OCI-LY7 (cell line): ENCODE measurements at regions not wholly inside any gene's neighbourhood (a gene's known extent, or its start where the extent isn't known, plus 50 kb on each side); places are given as distances from the start of the nearest gene placed in this dataset.

Experiments
- BruUV-seq: library from RNA; stranded (reverse); fragments of 400-500 nt; replicated peaks from 2 replicates; lab custom pipeline; 2021; lab: Mats Ljungman, UMichigan
- CTCF ChIA-PET: fragments of 300-600 bp; sonication (Branson Sonifier 250); formaldehyde crosslinking; loops from one replicate; lab custom pipeline; 2022; ENCODE audit warnings: antibody characterized with exemption; ENCODE audit not compliant: unreplicated experiment; lab: Charles Lee
- POLR2A ChIA-PET: fragments of 300-600 bp; sonication (Branson Sonifier 250); formaldehyde crosslinking; loops from one replicate; lab custom pipeline; 2022; ENCODE audit warnings: antibody characterized with exemption; lab: Charles Lee
- DNase-seq: peaks from one replicate; pipeline ENCODE4 v3.0.0-alpha.2; 2015; ENCODE audit warnings: low spot score
- H2AFZ ChIP-seq: fragments of 200-600 bp; sonication (generic), shearing (Covaris generic); 2 replicates; pipeline ENCODE4 v1.6.1; 2014; ENCODE audit warnings: mild to moderate bottlenecking, antibody characterized with exemption, low read length, moderate library complexity
- H3K27ac ChIP-seq: fragments of 200-600 bp; sonication (generic); 2 replicates; pipeline ENCODE4 v1.5.1; 2014; ENCODE audit warnings: mixed run types, low read depth, mild to moderate bottlenecking, moderate library complexity, low read length, inconsistent platforms; ENCODE audit not compliant: poor library complexity, severe bottlenecking
- H3K36me3 ChIP-seq: fragments of 200-600 bp; sonication (generic); 2 replicates; pipeline ENCODE4 v1.6.1; 2014; ENCODE audit warnings: mild to moderate bottlenecking, antibody characterized with exemption, low read length, moderate library complexity, mixed read lengths; ENCODE audit not compliant: insufficient read depth
- H3K4me1 ChIP-seq: fragments of 200-600 bp; sonication (generic); 2 replicates; pipeline ENCODE4 v1.5.1; 2014; ENCODE audit warnings: mild to moderate bottlenecking, low read length; ENCODE audit not compliant: insufficient read depth, poor library complexity, severe bottlenecking
- H3K4me2 ChIP-seq: fragments of 200-600 bp; sonication (generic); 2 replicates; pipeline ENCODE4 v1.6.1; 2014; ENCODE audit warnings: mild to moderate bottlenecking, low read length
- H3K4me3 ChIP-seq: fragments of 200-600 bp; sonication (generic); 2 replicates; pipeline ENCODE4 v1.5.1; 2014; ENCODE audit warnings: mild to moderate bottlenecking, low read depth, low read length; ENCODE audit not compliant: poor library complexity, severe bottlenecking
- H3K79me2 ChIP-seq: fragments of 200-600 bp; sonication (generic); 2 replicates; pipeline ENCODE4 v1.6.1; 2016; ENCODE audit warnings: low read depth, mild to moderate bottlenecking, low read length, moderate library complexity, mixed read lengths; ENCODE audit not compliant: insufficient read depth
- H3K9me2 ChIP-seq: fragments of 200-600 bp; sonication (generic); 2 replicates; pipeline ENCODE4 v1.6.1; 2016; ENCODE audit warnings: mild to moderate bottlenecking, low read length, mixed read lengths; ENCODE audit not compliant: insufficient read depth
- H3K9me3 ChIP-seq: fragments of 200-600 bp; sonication (generic); 2 replicates; pipeline ENCODE4 v1.6.1; 2014; ENCODE audit warnings: mild to moderate bottlenecking, mixed run types, low read length, mixed read lengths
- H4K20me1 ChIP-seq: fragments of 200-600 bp; sonication (generic); 2 replicates; pipeline ENCODE4 v1.6.1; 2014; ENCODE audit warnings: mild to moderate bottlenecking, antibody characterized with exemption, low read length, moderate library complexity, mixed read lengths; ENCODE audit not compliant: insufficient read depth
- EZH2phosphoT487 ChIP-seq: fragments of 200-600 bp; sonication (generic); IDR thresholded peaks from 2 replicates; pipeline ENCODE4 v1.6.1; 2018; ENCODE audit warnings: low read depth, borderline replicate concordance, mild to moderate bottlenecking, mixed run types, antibody characterized with exemption, low read length, moderate library complexity, mixed read lengths
- intact Hi-C: fragments of 100-400 bp; cut with micrococcal nuclease; formaldehyde crosslinking; loops from one replicate; pipeline ENCODE4 v1.10.0; 2022; ENCODE audit not compliant: unreplicated experiment
- TF ChIP-seq, protein P1 (sequence below): fragments of 200-600 bp; sonication (generic); conservative IDR thresholded peaks from 2 replicates; pipeline ENCODE4 v1.5.1; 2014; ENCODE audit warnings: mild to moderate bottlenecking, antibody characterized with exemption, low read length, moderate library complexity, mixed read lengths

DNA sequence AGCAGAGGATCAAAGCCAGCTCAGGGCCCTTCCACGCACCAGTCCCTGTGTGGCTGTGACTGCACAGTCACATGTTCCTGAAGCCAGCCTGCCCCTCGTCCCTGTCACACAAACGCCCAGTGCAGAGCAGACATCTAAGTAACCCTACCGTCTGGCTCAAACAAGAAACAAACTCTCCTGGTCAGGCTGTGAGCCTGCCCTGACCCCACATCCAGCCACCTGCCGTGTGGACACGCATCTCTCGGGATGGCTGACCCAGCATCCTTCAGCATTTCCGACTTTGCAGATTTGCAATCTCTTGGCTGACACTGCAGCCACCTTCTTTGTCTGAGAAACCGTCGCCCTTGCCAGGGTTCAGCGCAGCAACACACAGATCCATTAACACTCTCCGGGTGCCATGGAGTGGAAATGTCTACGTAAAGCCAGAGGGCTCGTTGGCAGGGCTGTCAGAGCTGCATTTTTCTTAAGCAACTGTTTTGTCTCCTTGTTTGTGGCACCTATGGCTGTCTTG is 82.3 kb upstream of the ASAP2 start:
- no peaks in the 10 kb centered on the region for H3K4me1 ChIP-seq
- H3K79me2 ChIP-seq, result no peaks in the 10 kb centered on the region
- BruUV-seq, result no TSS peak
- H3K4me3 ChIP-seq, result no peak overlapping the region
- H3K4me2 ChIP-seq, result no peak overlapping the region
- no peak overlapping the region for H2AFZ ChIP-seq
- H3K9me3 ChIP-seq, result no peaks in the 10 kb centered on the region
- H3K36me3 ChIP-seq, result no peaks in the 10 kb centered on the region
- intact Hi-C loops, result no loop called here
- TF ChIP-seq, protein P1, sequence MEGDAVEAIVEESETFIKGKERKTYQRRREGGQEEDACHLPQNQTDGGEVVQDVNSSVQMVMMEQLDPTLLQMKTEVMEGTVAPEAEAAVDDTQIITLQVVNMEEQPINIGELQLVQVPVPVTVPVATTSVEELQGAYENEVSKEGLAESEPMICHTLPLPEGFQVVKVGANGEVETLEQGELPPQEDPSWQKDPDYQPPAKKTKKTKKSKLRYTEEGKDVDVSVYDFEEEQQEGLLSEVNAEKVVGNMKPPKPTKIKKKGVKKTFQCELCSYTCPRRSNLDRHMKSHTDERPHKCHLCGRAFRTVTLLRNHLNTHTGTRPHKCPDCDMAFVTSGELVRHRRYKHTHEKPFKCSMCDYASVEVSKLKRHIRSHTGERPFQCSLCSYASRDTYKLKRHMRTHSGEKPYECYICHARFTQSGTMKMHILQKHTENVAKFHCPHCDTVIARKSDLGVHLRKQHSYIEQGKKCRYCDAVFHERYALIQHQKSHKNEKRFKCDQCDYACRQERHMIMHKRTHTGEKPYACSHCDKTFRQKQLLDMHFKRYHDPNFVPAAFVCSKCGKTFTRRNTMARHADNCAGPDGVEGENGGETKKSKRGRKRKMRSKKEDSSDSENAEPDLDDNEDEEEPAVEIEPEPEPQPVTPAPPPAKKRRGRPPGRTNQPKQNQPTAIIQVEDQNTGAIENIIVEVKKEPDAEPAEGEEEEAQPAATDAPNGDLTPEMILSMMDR, result no peak
- no peak for TF ChIP-seq EZH2phosphoT487
- no peak for DNase-seq
- ChIA-PET CTCF (interaction anchor here (0.5 kb wide), 1 partner anchor 588 kb away, joined by 3 read pairs; no protein-coding TSS in a partner anchor), POLR2A (no interaction called here)
- no peaks in the 10 kb centered on the region for H4K20me1 ChIP-seq
- no peak overlapping the region for H3K27ac ChIP-seq
- H3K9me2 ChIP-seq, result no peaks in the 10 kb centered on the region

DNA sequence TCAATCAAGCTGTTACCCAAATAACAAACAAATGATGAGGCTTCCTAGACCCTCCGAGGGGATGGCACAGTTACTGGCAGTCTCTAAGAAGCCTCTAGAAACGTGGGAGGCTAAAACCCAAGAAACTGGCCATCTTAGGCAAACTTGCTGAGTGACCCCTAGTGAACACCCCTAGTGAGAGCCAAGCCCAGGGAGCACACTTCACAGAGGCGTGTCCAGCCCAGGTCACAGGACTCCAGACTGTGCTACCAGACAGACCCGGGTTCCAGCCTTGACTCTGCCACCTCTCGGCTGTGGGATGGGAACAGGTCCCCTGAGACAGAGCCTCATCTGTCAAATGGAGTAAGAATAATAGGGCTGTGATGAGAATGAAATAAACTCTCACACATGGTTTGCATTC is 83.5 kb upstream of the ASAP2 start:
- H3K4me1 ChIP-seq, result no peaks in the 10 kb centered on the region
- no peaks in the 10 kb centered on the region for H4K20me1 ChIP-seq
- H3K36me3 ChIP-seq, result no peaks in the 10 kb centered on the region
- ChIA-PET POLR2A (no interaction called here), CTCF (no interaction called here)
- TF ChIP-seq, protein P1, result no peak
- TF ChIP-seq EZH2phosphoT487, result no peak
- H3K27ac ChIP-seq, result no peak overlapping the region
- no TSS peak for BruUV-seq
- intact Hi-C loops, result no loop called here
- no peaks in the 10 kb centered on the region for H3K9me2 ChIP-seq
- DNase-seq, result no peak
- no peak overlapping the region for H3K4me2 ChIP-seq
- no peak overlapping the region for H2AFZ ChIP-seq
- H3K4me3 ChIP-seq, result no peak overlapping the region
- H3K9me3 ChIP-seq, result no peaks in the 10 kb centered on the region
- H3K79me2 ChIP-seq, result no peaks in the 10 kb centered on the region

DNA sequence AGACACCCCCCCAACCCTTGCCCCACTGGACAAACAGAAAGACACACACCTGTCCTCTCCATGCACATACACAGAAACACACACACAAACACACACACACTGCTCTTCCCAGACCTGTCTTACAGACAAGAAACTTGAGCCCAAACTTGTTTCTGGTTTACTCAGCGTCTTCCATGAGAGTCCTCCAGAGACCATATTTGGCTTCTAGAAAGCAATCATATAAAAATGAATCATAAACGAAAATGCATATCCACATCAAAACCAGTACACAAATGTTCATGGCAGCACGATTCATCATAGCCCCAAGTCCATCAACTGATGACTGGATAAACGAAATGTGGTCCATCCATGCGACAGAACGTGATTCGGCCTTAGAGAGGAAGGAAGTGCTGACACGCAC is 84.2 kb upstream of the ASAP2 start:
- Histone ChIP-seq H3K9me2 (no peaks in the 10 kb centered on the region), H2AFZ (no peak overlapping the region), H3K4me2 (no peak overlapping the region), H3K4me3 (no peak overlapping the region), H3K9me3 (no peaks in the 10 kb centered on the region), H4K20me1 (no peaks in the 10 kb centered on the region), H3K36me3 (no peaks in the 10 kb centered on the region), H3K79me2 (no peaks in the 10 kb centered on the region), H3K4me1 (no peaks in the 10 kb centered on the region), H3K27ac (no peak overlapping the region)
- CTCF ChIA-PET, result no interaction called here
- POLR2A ChIA-PET, result no interaction called here
- no peak for DNase-seq
- intact Hi-C loops, result no loop called here
- TF ChIP-seq, protein P1, result no peak
- TF ChIP-seq EZH2phosphoT487, result no peak
- no TSS peak for BruUV-seq
